ENCODE measurements at regions not wholly inside any gene's neighbourhood (a gene's known extent, or its start where the extent isn't known, plus 50 kb on each side); places are given as distances from the start of the nearest gene placed in this dataset.

GRCh38 chr4:87716371-87717265, 66.5 kb downstream of the DMP1 start:
- TF ChIP-seq POLR2A (IDR thresholded peaks at IDR 0.05) = no peak
- no peak for TF ChIP-seq CTCF (IDR thresholded peaks at IDR 0.05)
